Activated CD4-positive, alpha-beta T cell treated with anti-CD3 and anti-CD28 coated beads, Interleukin-2, amount 50 U/mL, for 48 hours (primary cell): ENCODE measurements at regions not wholly inside any gene's neighbourhood (a gene's known extent, or its start where the extent isn't known, plus 50 kb on each side); places are given as distances from the start of the nearest gene placed in this dataset.
"Not testable (repeated sequence)": the region's sequence is repeated elsewhere in the genome, so short reads cannot be mapped to it uniquely, and the experiment has no call there.

Experiments used
- DNase-seq, 2 experiments: peaks; one replicate each; pipeline ENCODE4 v3.0.0-alpha.2; 2020

GRCh38 chr2:208608122-208608835, 201.7 kb downstream of the PTH2R start:
- no peak for DNase-seq

- DNase-seq: no peak
Measured at GRCh38 chr2:208609166-208609804, 202.7 kb downstream of the PTH2R start.

GRCh38 chr2:208615675-208616074, 209.1 kb downstream of the PTH2R start:
- DNase-seq: not testable (repeated sequence)

- DNase-seq: no peak
Measured at GRCh38 chr2:208618220-208618619, 211.6 kb downstream of the PTH2R start.

GRCh38 chr2:208619993-208620392, 213.4 kb downstream of the PTH2R start:
- no peak for DNase-seq

- no peak for DNase-seq
Measured at GRCh38 chr2:208620487-208620978, 213.9 kb downstream of the PTH2R start.

- DNase-seq: no peak
Measured at GRCh38 chr2:208627110-208627884, 220.7 kb downstream of the PTH2R start.

GRCh38 chr2:208627916-208628315, 221.3 kb downstream of the PTH2R start:
- DNase-seq: no peak

- DNase-seq: no peak
Measured at GRCh38 chr2:208638059-208638458, 231.5 kb downstream of the PTH2R start.

GRCh38 chr2:208642125-208642779, 235.7 kb downstream of the PTH2R start:
- DNase-seq: no peak

- no peak for DNase-seq
Measured at GRCh38 chr2:208643145-208643544, 236.6 kb downstream of the PTH2R start.

GRCh38 chr2:208645226-208645625, 238.6 kb downstream of the PTH2R start:
- DNase-seq: no peak

GRCh38 chr2:208648368-208648767, 241.8 kb downstream of the PTH2R start:
- no peak for DNase-seq

- DNase-seq: no peak
Measured at GRCh38 chr2:208653383-208653782, 246.8 kb downstream of the PTH2R start.

GRCh38 chr2:208654056-208654455, 247.5 kb downstream of the PTH2R start:
- no peak for DNase-seq

- DNase-seq: no peak
Measured at GRCh38 chr2:208657468-208657867, 250.9 kb downstream of the PTH2R start.

GRCh38 chr2:208669394-208669793, 262.8 kb downstream of the PTH2R start:
- no peak for DNase-seq

GRCh38 chr2:208671284-208671683, 264.7 kb downstream of the PTH2R start:
- DNase-seq: no peak

GRCh38 chr2:208671886-208672680, 265.5 kb downstream of the PTH2R start:
- DNase-seq: no peak

- no peak for DNase-seq
Measured at GRCh38 chr2:208673631-208674030, 267.0 kb downstream of the PTH2R start.

GRCh38 chr2:208674919-208675318, 268.3 kb downstream of the PTH2R start:
- DNase-seq: no peak

- DNase-seq: not testable (repeated sequence)
Measured at GRCh38 chr2:208685929-208686328, 279.3 kb downstream of the PTH2R start.
